ENCODE measurements at regions not wholly inside any gene's neighbourhood (a gene's known extent, or its start where the extent isn't known, plus 50 kb on each side); places are given as distances from the start of the nearest gene placed in this dataset.
"Not testable (repeated sequence)": the region's sequence is repeated elsewhere in the genome, so short reads cannot be mapped to it uniquely, and the experiment has no call there.

- DNase-seq (ENCODE audit: low read depth) = no peak
- no peak overlapping the region for H3K4me3 ChIP-seq (ENCODE audit: low read depth, low read length)
- no peak for TF ChIP-seq CTCF (conservative IDR thresholded peaks at IDR 0.05; ENCODE audit: low read depth, low read length)
Measured at GRCh38 chr18:78875778-78876650, 103.6 kb upstream of the SALL3 start.

- no peak overlapping the region for H3K4me3 ChIP-seq (ENCODE audit: low read depth, low read length)
- TF ChIP-seq CTCF (conservative IDR thresholded peaks at IDR 0.05; ENCODE audit: low read depth, low read length) = no peak
- DNase-seq (ENCODE audit: low read depth) = no peak
Measured at GRCh38 chr18:78876868-78877267, 102.8 kb upstream of the SALL3 start.

- no peak for TF ChIP-seq CTCF (conservative IDR thresholded peaks at IDR 0.05; ENCODE audit: low read depth, low read length)
- DNase-seq (ENCODE audit: low read depth) = no peak
- H3K4me3 ChIP-seq (ENCODE audit: low read depth, low read length) = no peak overlapping the region
Measured at GRCh38 chr18:78878335-78878734, 101.3 kb upstream of the SALL3 start.

GRCh38 chr18:78879072-78879883, 100.3 kb upstream of the SALL3 start:
- not testable (repeated sequence) for DNase-seq (ENCODE audit: low read depth); H3K4me3 ChIP-seq (ENCODE audit: low read depth, low read length)
- peak; percentile 42 for TF ChIP-seq CTCF (conservative IDR thresholded peaks at IDR 0.05; ENCODE audit: low read depth, low read length)

- no peak for DNase-seq (ENCODE audit: low read depth)
- no peak for TF ChIP-seq CTCF (conservative IDR thresholded peaks at IDR 0.05; ENCODE audit: low read depth, low read length)
Measured at GRCh38 chr18:78882585-78882984, 97.0 kb upstream of the SALL3 start.

GRCh38 chr18:78883501-78883900, 96.1 kb upstream of the SALL3 start:
- DNase-seq (ENCODE audit: low read depth) = no peak
- no peak for TF ChIP-seq CTCF (conservative IDR thresholded peaks at IDR 0.05; ENCODE audit: low read depth, low read length)
- H3K4me3 ChIP-seq (ENCODE audit: low read depth, low read length) = no peak overlapping the region

More at GRCh38 chr18:78882585-78882984, 97.0 kb upstream of the SALL3 start:
- H3K4me3 ChIP-seq (ENCODE audit: low read depth, low read length) = no peak overlapping the region
